ENCODE measurements at regions not wholly inside any gene's neighbourhood (a gene's known extent, or its start where the extent isn't known, plus 50 kb on each side); places are given as distances from the start of the nearest gene placed in this dataset.

DNA sequence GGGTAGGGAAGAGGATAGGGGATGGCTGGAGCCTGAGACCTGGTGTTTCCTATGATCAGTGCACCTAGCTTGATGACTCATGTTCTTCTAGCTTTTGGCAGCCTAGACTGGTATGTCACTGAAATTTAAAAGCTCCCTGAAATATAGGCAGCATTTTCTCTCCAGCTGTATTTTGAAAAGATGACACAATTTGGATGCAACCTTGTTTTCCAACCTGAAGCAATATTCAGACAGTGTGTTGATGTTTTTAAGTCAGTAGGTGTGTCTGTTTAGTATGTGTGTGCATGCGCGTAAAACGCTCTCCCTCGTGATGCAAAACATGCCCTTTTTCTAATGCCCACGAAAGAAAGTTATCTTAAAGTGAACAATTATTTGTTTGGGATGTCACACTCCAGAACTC, 58.5 kb downstream of the RPL22L1 start:
- Histone ChIP-seq H3K9ac (ENCODE audit: low read depth, low read length, poor library complexity, severe bottlenecking) (no peak overlapping the region), H4K20me1 (ENCODE audit: insufficient read depth, low read length, poor library complexity, severe bottlenecking) (no peaks in the 10 kb centered on the region), H3K9me2 (replicated peaks; ENCODE audit: low read depth, low read length) (no peaks in the 10 kb centered on the region), H3K27me3 (ENCODE audit: insufficient read depth, low read length, poor library complexity, severe bottlenecking) (no peaks in the 10 kb centered on the region), H3K79me2 (ENCODE audit: insufficient read depth, low read length) (no peaks in the 10 kb centered on the region), H3K4me3 (ENCODE audit: low read length, poor library complexity, severe bottlenecking) (no peak overlapping the region), H3K4me1 (ENCODE audit: insufficient read depth, low read length, poor library complexity, severe bottlenecking) (peaks cover 32% of the 10 kb centered on the region), H3K36me3 (ENCODE audit: insufficient read depth, low read length) (no peaks in the 10 kb centered on the region), H2AFZ (ENCODE audit: low read length) (no peak overlapping the region; the same call in 1 of the 2 replicates), H3K9me3 (ENCODE audit: insufficient read depth, low read depth, low read length) (no peaks in the 10 kb centered on the region), H3K4me2 (ENCODE audit: low read depth, low read length, poor library complexity, severe bottlenecking) (no peak overlapping the region), H3F3A (ENCODE audit: low read depth) (no peaks in the 10 kb centered on the region)
- no peak for TF ChIP-seq CTCF (conservative IDR thresholded peaks at IDR 0.05; ENCODE audit: low read length)
- TF ChIP-seq EZH2phosphoT487 (IDR thresholded peaks at IDR 0.05; ENCODE audit: borderline replicate concordance), result no peak

GRCh38 chr3:170809975-170810357, 60.0 kb downstream of the RPL22L1 start:
- no peak overlapping the region for H3K9ac ChIP-seq (ENCODE audit: low read depth, low read length, poor library complexity, severe bottlenecking)
- no peak overlapping the region for H3K4me3 ChIP-seq (ENCODE audit: low read length, poor library complexity, severe bottlenecking)
- no peaks in the 10 kb centered on the region for H3K9me2 ChIP-seq (replicated peaks; ENCODE audit: low read depth, low read length)
- H3K27me3 ChIP-seq (ENCODE audit: insufficient read depth, low read length, poor library complexity, severe bottlenecking), result no peaks in the 10 kb centered on the region
- TF ChIP-seq CTCF (conservative IDR thresholded peaks at IDR 0.05; ENCODE audit: low read length), result no peak
- TF ChIP-seq EZH2phosphoT487 (IDR thresholded peaks at IDR 0.05; ENCODE audit: borderline replicate concordance), result no peak
- no peak overlapping the region for H2AFZ ChIP-seq (ENCODE audit: low read length)
- H3K79me2 ChIP-seq (ENCODE audit: insufficient read depth, low read length), result no peaks in the 10 kb centered on the region
- no peaks in the 10 kb centered on the region for H3K9me3 ChIP-seq (ENCODE audit: insufficient read depth, low read depth, low read length)
- H3K4me2 ChIP-seq (ENCODE audit: low read depth, low read length, poor library complexity, severe bottlenecking), result no peak overlapping the region
- peaks cover 28% of the 10 kb centered on the region for H3K4me1 ChIP-seq (ENCODE audit: insufficient read depth, low read length, poor library complexity, severe bottlenecking)
- no peaks in the 10 kb centered on the region for H4K20me1 ChIP-seq (ENCODE audit: insufficient read depth, low read length, poor library complexity, severe bottlenecking)
- H3K36me3 ChIP-seq (ENCODE audit: insufficient read depth, low read length), result no peaks in the 10 kb centered on the region
- H3F3A ChIP-seq (ENCODE audit: low read depth), result no peaks in the 10 kb centered on the region

DNA sequence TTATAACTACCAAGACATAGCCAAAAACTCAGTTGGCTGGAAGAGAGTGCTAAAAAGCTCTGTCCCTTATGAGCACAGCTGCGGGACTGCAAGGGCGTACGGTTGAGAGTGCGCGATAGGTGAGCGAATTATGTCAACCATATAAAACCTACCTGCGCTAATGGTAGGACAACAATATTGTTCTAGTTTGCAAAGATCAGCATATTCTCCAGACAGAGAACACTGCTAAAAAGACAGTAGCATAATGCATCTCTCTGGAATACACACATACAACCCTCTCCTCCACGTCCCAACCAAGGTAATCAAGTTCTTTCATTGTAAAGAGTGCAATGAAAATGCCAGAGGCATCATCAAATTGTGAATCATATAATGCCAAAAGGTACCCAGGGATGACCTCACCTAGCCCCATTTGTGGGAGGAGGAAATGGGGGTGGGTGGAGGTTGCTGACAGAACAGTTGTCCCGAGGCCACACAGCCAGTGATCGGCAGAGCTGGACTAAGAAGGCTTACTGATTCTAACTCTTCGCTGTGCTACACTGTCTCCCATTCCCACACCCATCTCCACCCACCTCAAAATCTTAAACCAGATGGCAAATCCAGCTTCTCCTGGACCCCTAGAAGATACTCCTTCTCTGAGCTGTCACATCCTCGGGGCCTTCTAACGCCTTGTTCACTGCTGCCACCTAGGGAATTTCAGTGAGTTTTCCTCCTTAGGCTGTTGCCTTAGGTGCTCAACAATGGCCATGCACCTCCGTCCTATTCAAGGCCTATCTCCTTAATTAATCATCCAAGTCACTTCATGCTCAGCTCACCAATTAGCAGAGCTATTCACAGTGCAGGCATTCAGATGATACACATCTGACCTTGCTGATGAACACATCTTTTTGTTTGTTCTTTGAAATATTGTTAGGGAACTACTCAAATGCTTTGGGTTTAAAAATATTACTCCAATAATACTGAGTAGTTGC, 60.7 kb downstream of the RPL22L1 start:
- no peak overlapping the region for H2AFZ ChIP-seq (ENCODE audit: low read length)
- H3K4me2 ChIP-seq (ENCODE audit: low read depth, low read length, poor library complexity, severe bottlenecking), result no peak overlapping the region
- H3K79me2 ChIP-seq (ENCODE audit: insufficient read depth, low read length), result no peaks in the 10 kb centered on the region
- no peaks in the 10 kb centered on the region for H3K9me2 ChIP-seq (replicated peaks; ENCODE audit: low read depth, low read length)
- peaks cover 21% of the 10 kb centered on the region for H3K4me1 ChIP-seq (ENCODE audit: insufficient read depth, low read length, poor library complexity, severe bottlenecking)
- H3F3A ChIP-seq (ENCODE audit: low read depth), result no peaks in the 10 kb centered on the region
- no peaks in the 10 kb centered on the region for H4K20me1 ChIP-seq (ENCODE audit: insufficient read depth, low read length, poor library complexity, severe bottlenecking)
- H3K36me3 ChIP-seq (ENCODE audit: insufficient read depth, low read length), result no peaks in the 10 kb centered on the region
- H3K27me3 ChIP-seq (ENCODE audit: insufficient read depth, low read length, poor library complexity, severe bottlenecking), result no peaks in the 10 kb centered on the region
- no peaks in the 10 kb centered on the region for H3K9me3 ChIP-seq (ENCODE audit: insufficient read depth, low read depth, low read length)
- no peak overlapping the region for H3K4me3 ChIP-seq (ENCODE audit: low read length, poor library complexity, severe bottlenecking)
- no peak overlapping the region for H3K9ac ChIP-seq (ENCODE audit: low read depth, low read length, poor library complexity, severe bottlenecking)
- TF ChIP-seq EZH2phosphoT487 (IDR thresholded peaks at IDR 0.05; ENCODE audit: borderline replicate concordance) (no peak), CTCF (conservative IDR thresholded peaks at IDR 0.05; ENCODE audit: low read length) (peak; percentile 74)
